HG03039 (cell line): ENCODE measurements at regions not wholly inside any gene's neighbourhood (a gene's known extent, or its start where the extent isn't known, plus 50 kb on each side); places are given as distances from the start of the nearest gene placed in this dataset.

ENCODE experiments used
- ATAC-seq: cut with Tn5 transposase; IDR thresholded peaks from one replicate; pipeline ENCODE4 v1.9.1; 2021; ENCODE audit warnings: mild to moderate bottlenecking, moderate library complexity; ENCODE audit not compliant: unreplicated experiment

DNA sequence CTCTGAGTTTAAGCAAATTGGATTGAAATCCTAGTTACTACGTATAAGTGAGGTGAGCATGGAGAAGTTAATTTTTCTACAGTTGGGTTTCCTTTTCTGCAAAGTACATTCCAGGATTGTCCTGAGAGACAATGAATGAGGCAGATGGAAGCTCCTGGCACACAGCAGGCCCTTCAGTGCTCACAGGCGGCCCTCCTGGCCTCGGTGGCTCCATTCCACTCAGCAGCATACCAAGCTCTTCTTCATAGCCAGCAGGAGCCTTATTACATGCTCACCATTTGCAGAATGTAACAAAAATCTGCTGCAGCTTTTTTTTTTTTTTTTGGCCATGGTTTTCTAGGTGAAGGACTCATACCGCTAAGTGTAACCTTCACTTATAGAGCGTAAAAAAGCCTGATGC is 113.2 kb upstream of the FAM9B start:
- no peak for ATAC-seq

- ATAC-seq, result no peak
Observed at GRCh38 chrX:9147726-9148125, 113.8 kb upstream of the FAM9B start.

- ATAC-seq, result no peak
Observed at GRCh38 chrX:9148615-9149399, 114.9 kb upstream of the FAM9B start.

GRCh38 chrX:9149501-9150245 is 115.7 kb upstream of the FAM9B start:
- ATAC-seq, result no peak

GRCh38 chrX:9151772-9152307 is 117.9 kb upstream of the FAM9B start:
- ATAC-seq, result no peak

- ATAC-seq, result no peak
Observed at GRCh38 chrX:9153300-9153699, 119.4 kb upstream of the FAM9B start.

- ATAC-seq, result no peak
Observed at GRCh38 chrX:9158611-9159010, 124.7 kb upstream of the FAM9B start.

- ATAC-seq, result no peak
Observed at GRCh38 chrX:9160698-9161329, 126.9 kb upstream of the FAM9B start.

GRCh38 chrX:9162698-9163097 is 128.8 kb upstream of the FAM9B start:
- no peak for ATAC-seq

- ATAC-seq, result no peak
Observed at GRCh38 chrX:9163214-9163709, 129.3 kb upstream of the FAM9B start.

GRCh38 chrX:9164086-9164485 is 130.2 kb upstream of the FAM9B start:
- ATAC-seq, result no peak

DNA sequence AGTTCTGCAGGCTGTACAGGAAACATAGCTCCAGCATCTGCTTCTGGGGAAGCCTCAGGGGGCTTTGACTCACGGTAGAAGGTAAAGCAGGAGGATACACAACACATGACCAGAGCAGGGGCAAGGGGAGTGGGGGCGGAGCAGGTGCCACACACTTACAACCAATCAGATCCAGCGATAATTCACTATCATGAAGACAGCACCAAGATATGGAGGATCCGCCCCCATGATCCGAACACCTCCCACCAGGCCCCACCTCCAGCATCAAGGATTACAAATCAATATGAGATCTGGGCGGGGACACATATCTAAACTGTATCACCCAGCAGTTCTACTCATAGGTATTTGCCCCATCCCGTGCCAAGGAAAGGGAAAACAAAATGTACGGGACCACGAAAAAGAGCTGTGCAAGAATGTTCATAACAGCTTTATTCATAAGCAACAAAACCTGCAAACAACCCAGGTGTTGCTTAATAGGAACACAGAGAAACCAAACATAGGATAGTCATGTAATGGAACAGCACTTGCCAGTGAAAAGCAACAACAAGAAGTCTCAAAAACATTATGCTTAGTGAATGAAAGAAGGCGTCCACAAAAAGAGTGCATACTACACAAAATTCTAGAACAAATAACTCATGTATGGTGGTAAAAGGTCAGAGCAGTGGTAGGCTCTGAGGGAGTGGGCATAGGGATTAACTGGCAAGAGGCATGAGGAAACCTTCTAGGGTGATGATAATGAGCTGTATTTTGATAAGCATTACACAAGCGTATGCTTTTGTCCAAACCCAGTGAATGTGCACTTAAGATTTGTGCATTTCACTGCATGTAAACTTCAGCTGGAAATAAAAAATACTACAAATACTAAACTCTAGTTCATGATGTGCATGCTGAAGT is 130.9 kb upstream of the FAM9B start:
- ATAC-seq, result no peak

DNA sequence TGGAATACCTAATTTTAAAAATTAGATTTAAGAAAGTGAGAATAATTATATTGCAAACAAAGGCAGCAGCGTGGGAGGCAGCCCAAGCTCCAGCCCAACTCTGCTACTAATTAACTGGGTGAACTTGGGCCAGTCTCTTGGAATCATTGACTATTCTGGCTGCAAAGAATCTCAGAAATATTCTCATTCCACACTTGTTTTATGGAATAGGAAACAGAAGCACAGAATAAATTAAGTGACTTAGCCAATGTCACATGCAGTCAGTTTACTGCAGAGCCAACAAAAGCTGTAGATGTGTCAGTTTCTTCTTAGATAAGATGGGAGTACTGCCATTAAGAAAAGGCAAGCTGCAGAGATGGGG is 132.6 kb upstream of the FAM9B start:
- no peak for ATAC-seq

DNA sequence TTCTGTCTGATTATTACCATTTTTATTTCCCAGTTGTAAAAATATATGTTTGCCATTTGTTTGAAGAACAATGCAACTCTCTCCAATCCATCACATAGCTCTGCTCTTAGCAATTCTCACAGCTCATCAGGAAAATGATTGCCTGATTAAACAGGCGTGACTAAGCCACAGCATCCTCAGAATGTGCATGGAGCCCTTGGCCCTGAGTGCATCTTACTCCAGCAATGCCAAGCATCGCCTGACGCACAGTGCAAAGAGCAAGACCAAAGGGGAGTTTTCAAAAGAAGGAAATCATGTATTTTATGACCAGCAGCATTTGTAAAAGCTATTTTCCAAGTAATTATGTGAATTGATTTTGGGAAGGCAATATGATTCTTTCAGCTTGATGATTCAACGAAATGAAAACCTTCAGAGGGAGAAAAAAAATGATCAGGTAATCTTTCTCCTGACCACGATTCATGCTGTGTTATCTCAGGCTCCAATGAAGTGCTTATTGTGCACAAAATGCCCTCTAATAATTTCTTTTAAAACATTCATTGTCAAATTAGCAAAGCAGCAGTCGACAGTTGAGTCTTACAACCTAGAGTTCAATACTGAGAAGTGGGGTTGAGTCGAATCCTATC is 138.0 kb upstream of the FAM9B start:
- ATAC-seq, result no peak

- no peak for ATAC-seq
Observed at GRCh38 chrX:9172464-9172850, 138.5 kb upstream of the FAM9B start.

DNA sequence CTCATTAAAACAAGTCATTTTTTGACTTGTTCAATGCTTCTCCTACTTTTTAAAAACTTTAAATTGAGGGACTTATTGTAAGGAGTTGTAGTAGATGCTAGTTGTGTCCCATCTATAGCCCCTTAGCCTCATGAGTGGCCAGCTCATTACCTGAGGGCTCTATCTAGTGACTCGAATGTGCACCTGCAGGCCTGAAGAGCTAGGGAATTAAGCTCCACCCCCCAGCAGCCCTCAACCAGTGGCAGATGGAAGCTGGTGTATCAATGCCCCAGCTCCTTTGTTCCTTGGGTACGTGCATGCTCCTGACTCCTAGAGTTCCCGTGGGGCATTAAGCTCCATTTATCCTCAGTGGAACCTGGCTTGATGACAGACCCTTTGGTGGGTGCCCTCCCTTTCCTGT is 146.7 kb upstream of the FAM9B start:
- ATAC-seq, result no peak

DNA sequence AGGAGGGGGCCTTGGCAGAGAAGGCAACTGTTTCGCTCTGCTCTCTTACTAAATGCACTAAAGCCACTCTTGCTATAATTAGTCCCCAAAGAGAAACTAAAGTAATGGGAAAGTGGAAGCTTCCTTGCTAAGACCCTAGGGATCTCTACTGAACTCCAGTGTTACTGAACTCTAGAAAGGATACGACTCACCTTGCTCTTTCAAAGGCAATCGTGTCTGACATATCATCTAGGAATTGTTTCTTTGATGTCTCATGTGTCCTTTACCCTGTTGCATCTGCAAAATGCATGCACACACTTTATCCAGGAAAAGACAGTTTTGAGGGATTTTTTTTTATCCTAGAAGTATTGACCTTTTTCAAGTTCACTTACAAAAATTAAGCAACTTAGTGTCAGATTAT is 148.1 kb upstream of the FAM9B start:
- ATAC-seq, result no peak

DNA sequence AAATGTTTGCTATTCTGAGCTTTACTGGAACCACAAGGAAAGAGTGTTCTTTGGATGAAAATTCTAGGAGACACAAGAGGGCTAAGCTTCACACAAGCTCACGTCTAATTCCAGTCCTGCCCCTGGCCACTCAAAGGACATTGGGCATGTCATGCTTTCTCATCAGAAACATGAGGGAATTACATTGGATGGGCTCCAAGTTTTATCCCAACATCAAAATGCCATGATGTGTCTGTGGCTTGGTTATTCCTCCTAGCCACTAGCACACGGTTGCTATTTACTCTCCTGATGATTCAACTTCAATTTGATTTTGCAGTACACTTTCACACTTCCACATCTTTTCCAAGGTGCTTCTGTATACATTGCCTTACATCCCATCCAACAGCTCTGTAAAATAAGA is 149.6 kb upstream of the FAM9B start:
- no peak for ATAC-seq

GRCh38 chrX:9184211-9184610 is 150.3 kb upstream of the FAM9B start:
- no peak for ATAC-seq

- no peak for ATAC-seq
Observed at GRCh38 chrX:9188117-9188516, 154.2 kb upstream of the FAM9B start.
